Osteoblast (primary cell): ENCODE measurements at regions not wholly inside any gene's neighbourhood (a gene's known extent, or its start where the extent isn't known, plus 50 kb on each side); places are given as distances from the start of the nearest gene placed in this dataset.

Experiments used
- DNase-seq: peaks from one replicate; pipeline ENCODE4 v3.0.0; 2011; ENCODE audit warnings: low spot score, mixed read lengths; ENCODE audit not compliant: insufficient read length; ENCODE audit errors: missing footprints
- H2AFZ ChIP-seq: 2 replicates; pipeline ENCODE4 v1.6.0; 2011; ENCODE audit warnings: mild to moderate bottlenecking, low read length
- H3K27ac ChIP-seq: 2 replicates; pipeline ENCODE4 v1.5.1; 2011; ENCODE audit warnings: mild to moderate bottlenecking, low read depth, low read length, moderate library complexity
- H3K27me3 ChIP-seq: 2 replicates; pipeline ENCODE4 v1.6.0; 2012; ENCODE audit warnings: mild to moderate bottlenecking, control low read depth, inconsistent platforms, low read length, moderate library complexity; ENCODE audit not compliant: insufficient read depth
- H3K36me3 ChIP-seq: 2 replicates; pipeline ENCODE4 v1.5.1; 2011; ENCODE audit warnings: mild to moderate bottlenecking, low read length, control low read depth, moderate library complexity; ENCODE audit not compliant: insufficient read depth
- H3K4me1 ChIP-seq: 2 replicates; pipeline ENCODE4 v1.5.1; 2011; ENCODE audit warnings: mild to moderate bottlenecking, low read length, control low read depth, moderate library complexity; ENCODE audit not compliant: insufficient read depth
- H3K4me2 ChIP-seq: 2 replicates; pipeline ENCODE4 v1.6.0; 2011; ENCODE audit warnings: mild to moderate bottlenecking, low read length; ENCODE audit not compliant: insufficient read depth
- H3K4me3 ChIP-seq: fragments of 200-600 bp; sonication (generic); 3 replicates; pipeline ENCODE4 v1.5.1; 2012; ENCODE audit warnings: mild to moderate bottlenecking, low read length, inconsistent platforms; ENCODE audit not compliant: insufficient read depth
- H3K79me2 ChIP-seq: 2 replicates; pipeline ENCODE4 v1.6.0; 2012; ENCODE audit warnings: mild to moderate bottlenecking, low read length, control low read depth, inconsistent platforms; ENCODE audit not compliant: insufficient read depth
- H3K9me3 ChIP-seq: 2 replicates; pipeline ENCODE4 v1.5.1; 2011; ENCODE audit warnings: low read depth, low read length, control low read depth
- H4K20me1 ChIP-seq: 2 replicates; pipeline ENCODE4 v1.6.0; 2012; ENCODE audit warnings: mild to moderate bottlenecking, low read length, control low read depth; ENCODE audit not compliant: insufficient read depth
- CTCF ChIP-seq: IDR thresholded peaks from 2 replicates; pipeline ENCODE4 v1.5.1; 2011; ENCODE audit warnings: mild to moderate bottlenecking, low read depth, low read length, moderate library complexity; ENCODE audit errors: extremely low read depth

- no peaks in the 10 kb centered on the region for H3K36me3 ChIP-seq
- no peak for DNase-seq
- no peaks in the 10 kb centered on the region for H3K9me3 ChIP-seq
- no peaks in the 10 kb centered on the region for H4K20me1 ChIP-seq
- no peaks in the 10 kb centered on the region for H3K4me1 ChIP-seq
- no peaks in the 10 kb centered on the region for H3K79me2 ChIP-seq
- no peak overlapping the region for H3K27ac ChIP-seq
- H2AFZ ChIP-seq: no peak overlapping the region
- H3K27me3 ChIP-seq: no peaks in the 10 kb centered on the region
- H3K4me3 ChIP-seq: no peak overlapping the region
- H3K4me2 ChIP-seq: no peak overlapping the region
- no peak for TF ChIP-seq CTCF
Measured at GRCh38 chr7:85664341-85664740, 477.5 kb upstream of the SEMA3D start.

GRCh38 chr7:85659364-85659763, 472.5 kb upstream of the SEMA3D start:
- Histone ChIP-seq H4K20me1 (no peaks in the 10 kb centered on the region), H3K4me3 (no peak overlapping the region), H3K4me1 (no peaks in the 10 kb centered on the region), H3K9me3 (no peaks in the 10 kb centered on the region), H2AFZ (no peak overlapping the region), H3K79me2 (no peaks in the 10 kb centered on the region), H3K4me2 (no peak overlapping the region), H3K27me3 (no peaks in the 10 kb centered on the region), H3K36me3 (no peaks in the 10 kb centered on the region), H3K27ac (no peak overlapping the region)
- DNase-seq: no peak
- no peak for TF ChIP-seq CTCF

GRCh38 chr7:85655252-85655651, 468.4 kb upstream of the SEMA3D start:
- Histone ChIP-seq H3K4me1 (no peaks in the 10 kb centered on the region), H3K9me3 (no peaks in the 10 kb centered on the region), H3K4me3 (no peak overlapping the region), H3K36me3 (no peaks in the 10 kb centered on the region), H3K79me2 (no peaks in the 10 kb centered on the region), H3K4me2 (no peak overlapping the region), H3K27me3 (no peaks in the 10 kb centered on the region), H3K27ac (no peak overlapping the region), H2AFZ (no peak overlapping the region), H4K20me1 (no peaks in the 10 kb centered on the region)
- no peak for TF ChIP-seq CTCF
- no peak for DNase-seq

DNA sequence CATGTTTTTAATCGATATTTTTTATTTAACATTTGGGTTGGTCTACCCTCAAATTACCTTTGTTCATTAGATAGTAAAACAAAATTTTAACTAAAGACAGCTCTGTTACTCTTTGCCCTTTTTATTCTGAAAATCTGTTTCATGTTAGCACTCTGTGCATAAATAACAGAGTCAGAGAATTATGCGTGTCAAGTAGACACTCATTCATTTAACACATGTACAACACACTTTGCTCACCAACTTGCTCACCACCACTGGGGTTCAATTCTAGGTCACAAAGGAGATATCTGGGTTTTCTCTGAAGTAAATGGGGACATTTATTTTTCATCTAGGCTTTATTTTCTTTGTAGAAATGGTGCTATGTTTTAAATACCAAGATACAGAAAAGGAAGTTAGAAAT, 457.4 kb upstream of the SEMA3D start:
- Histone ChIP-seq H3K4me2 (no peak overlapping the region), H3K4me1 (no peaks in the 10 kb centered on the region), H4K20me1 (no peaks in the 10 kb centered on the region), H3K27ac (no peak overlapping the region), H3K9me3 (no peaks in the 10 kb centered on the region), H2AFZ (no peak overlapping the region), H3K4me3 (no peak overlapping the region), H3K27me3 (no peaks in the 10 kb centered on the region), H3K36me3 (no peaks in the 10 kb centered on the region), H3K79me2 (no peaks in the 10 kb centered on the region)
- no peak for TF ChIP-seq CTCF
- DNase-seq: no peak
